GM23338 (cell line): ENCODE measurements at regions not wholly inside any gene's neighbourhood (a gene's known extent, or its start where the extent isn't known, plus 50 kb on each side); places are given as distances from the start of the nearest gene placed in this dataset.

Experiments
- ATAC-seq: fragments of 200-7000 bp; cut with Tn5 transposase; 3 replicates; pipeline ENCODE4 v1.9.1; 2020
- DNase-seq: peaks from one replicate; pipeline ENCODE4 v3.0.0-alpha.2; 2015; ENCODE audit warnings: low spot score
- H2AFZ ChIP-seq: fragments of 200-600 bp; sonication (generic); 2 replicates; pipeline ENCODE4 v1.8.0; 2016; ENCODE audit warnings: antibody characterized with exemption, mild to moderate bottlenecking, moderate library complexity
- H3F3A ChIP-seq: fragments of 200-600 bp; sonication (generic); replicated peaks from 2 replicates; pipeline ENCODE4 v1.8.0; 2017; ENCODE audit warnings: antibody characterized with exemption, mixed run types, low read depth
- H3K27ac ChIP-seq: fragments of 200-600 bp; sonication (generic); 2 replicates; pipeline ENCODE4 v1.6.1; 2016; ENCODE audit warnings: low read depth
- H3K27me3 ChIP-seq: fragments of 200-600 bp; sonication (generic); 2 replicates; pipeline ENCODE4 v1.8.0; 2016; ENCODE audit warnings: mild to moderate bottlenecking, mixed run types, moderate library complexity; ENCODE audit not compliant: insufficient read depth
- H3K36me3 ChIP-seq: fragments of 200-600 bp; sonication (generic); 2 replicates; pipeline ENCODE4 v1.8.0; 2016; ENCODE audit warnings: mild to moderate bottlenecking; ENCODE audit not compliant: insufficient read depth
- H3K4me1 ChIP-seq: fragments of 200-600 bp; sonication (generic); 2 replicates; pipeline ENCODE4 v1.8.0; 2016; ENCODE audit warnings: mild to moderate bottlenecking, moderate library complexity; ENCODE audit not compliant: insufficient read depth
- H3K4me2 ChIP-seq: fragments of 200-600 bp; sonication (generic); 2 replicates; pipeline ENCODE4 v1.7.1; 2017; ENCODE audit warnings: mixed run types
- H3K4me3 ChIP-seq: fragments of 200-600 bp; sonication (generic); 2 replicates; pipeline ENCODE4 v1.6.1; 2016; ENCODE audit warnings: mixed run types
- H3K79me2 ChIP-seq: fragments of 200-600 bp; sonication (generic); replicated peaks from 2 replicates; pipeline ENCODE4 v1.8.0; 2017; ENCODE audit warnings: mild to moderate bottlenecking; ENCODE audit not compliant: insufficient read depth
- H3K9me2 ChIP-seq: fragments of 200-600 bp; sonication (generic); 2 replicates; pipeline ENCODE4 v1.8.0; 2017; ENCODE audit not compliant: insufficient read depth
- H4K20me1 ChIP-seq: fragments of 200-600 bp; sonication (generic); replicated peaks from 2 replicates; pipeline ENCODE4 v1.8.0; 2017; ENCODE audit warnings: mild to moderate bottlenecking; ENCODE audit not compliant: insufficient read depth
- H3K27ac Mint-ChIP-seq: 2 replicates; pipeline ENCODE4 v1.8.0; 2020; ENCODE audit warnings: inconsistent platforms, mild to moderate bottlenecking, moderate library complexity, mixed read lengths
- H3K27me3 Mint-ChIP-seq: 3 replicates; pipeline ENCODE4 v1.8.0; 2022; ENCODE audit warnings: low read depth, mild to moderate bottlenecking, moderate library complexity, mixed read lengths, inconsistent platforms; ENCODE audit not compliant: insufficient read depth, poor library complexity
- H3K36me3 Mint-ChIP-seq: 3 replicates; pipeline ENCODE4 v1.8.0; 2021; ENCODE audit warnings: low read depth, mild to moderate bottlenecking, inconsistent platforms, moderate library complexity, mixed read lengths
- H3K4me1 Mint-ChIP-seq: 3 replicates; pipeline ENCODE4 v1.8.0; 2020; ENCODE audit warnings: mild to moderate bottlenecking, inconsistent platforms, mixed read lengths
- H3K4me3 Mint-ChIP-seq: 3 replicates; pipeline ENCODE4 v1.8.0; 2021; ENCODE audit warnings: moderate library complexity, mild to moderate bottlenecking, inconsistent platforms, mixed read lengths
- H3K9me3 Mint-ChIP-seq: 3 replicates; pipeline ENCODE4 v1.8.0; 2020; ENCODE audit warnings: moderate library complexity, mild to moderate bottlenecking, inconsistent platforms, mixed read lengths
- CREB1 ChIP-seq: fragments of 250-450 bp; sonication (Bioruptor Pico); IDR thresholded peaks from 2 replicates; pipeline ENCODE4 v1.5.0; 2020; ENCODE audit warnings: low read depth, mild to moderate bottlenecking, moderate library complexity
- EZH2phosphoT487 ChIP-seq: fragments of 200-600 bp; sonication (generic); IDR thresholded peaks from one replicate; pipeline ENCODE4 v1.8.1; 2018; ENCODE audit warnings: antibody characterized with exemption; ENCODE audit not compliant: unreplicated experiment
- POLR2AphosphoS5 ChIP-seq: IDR thresholded peaks from 2 replicates; pipeline ENCODE4 v1.6.1; 2016; ENCODE audit warnings: antibody characterized with exemption, low read depth
- ZNF331 ChIP-seq: fragments of 250-450 bp; sonication (Bioruptor Pico); IDR thresholded peaks from 2 replicates; pipeline ENCODE4 v1.5.0; 2020; ENCODE audit warnings: low read depth, mild to moderate bottlenecking, moderate library complexity
- TF ChIP-seq, protein P1 (sequence below): fragments of 250-450 bp; sonication (Bioruptor Pico); IDR thresholded peaks from 2 replicates; pipeline ENCODE4 v1.5.0; 2020; ENCODE audit warnings: mild to moderate bottlenecking, moderate library complexity
- TF ChIP-seq, protein P2 (sequence below): IDR thresholded peaks from 2 replicates; pipeline ENCODE4 v1.6.1; 2016; ENCODE audit warnings: antibody characterized with exemption
- TF ChIP-seq, protein P3 (sequence below), 2 experiments: fragments of 200-600 bp in 1 of 2; sonication (generic) in 1 of 2; conservative IDR thresholded peaks; 2 replicates each; pipeline versions ENCODE4 v1.5.1 to v1.6.1; 2016 to 2017; ENCODE audit warnings: antibody characterized with exemption in 2 of 2, low read depth in 2 of 2, mild to moderate bottlenecking in 2 of 2, moderate library complexity in 1 of 2
- TF ChIP-seq, protein P4 (sequence below): IDR thresholded peaks from one replicate; pipeline ENCODE4 v1.6.1; 2018; ENCODE audit warnings: antibody characterized with exemption; ENCODE audit not compliant: unreplicated experiment

DNA sequence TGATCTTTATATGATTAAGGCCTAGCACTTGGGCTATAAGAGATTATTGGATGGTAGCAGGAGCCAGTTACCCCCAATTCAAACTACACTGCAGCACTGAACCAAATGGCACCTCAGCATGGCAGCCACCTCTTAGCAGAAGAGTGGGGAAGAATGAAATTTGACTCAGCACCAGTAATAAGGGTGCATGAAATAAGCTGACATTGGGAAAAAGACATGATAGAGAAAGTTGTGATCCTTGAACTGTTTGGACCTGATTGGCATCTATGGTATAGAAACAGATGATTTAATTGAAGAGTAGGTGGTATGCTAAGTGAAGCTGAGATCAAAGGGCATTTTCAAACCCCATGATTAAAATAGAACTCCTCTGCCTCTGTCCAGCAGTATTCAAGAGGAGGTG is 389.5 kb downstream of the FOXG1 start:
- Histone ChIP-seq H3K4me2 (no peak overlapping the region), H3K9me2 (peaks cover 1% of the 10 kb centered on the region; the same call in 1 of the 2 replicates), H3K36me3 (no peaks in the 10 kb centered on the region), H3K4me3 (no peak overlapping the region), H3F3A (no peaks in the 10 kb centered on the region), H3K27ac (no peak overlapping the region), H3K79me2 (no peaks in the 10 kb centered on the region), H4K20me1 (no peaks in the 10 kb centered on the region), H3K4me1 (no peaks in the 10 kb centered on the region), H2AFZ (no peak overlapping the region), H3K27me3 (no peaks in the 10 kb centered on the region)
- Mint-ChIP-seq H3K36me3 (no peaks in the 10 kb centered on the region), H3K27me3 (peaks cover 1% of the 10 kb centered on the region), H3K27ac (no peak overlapping the region), H3K4me3 (no peak overlapping the region), H3K4me1 (no peaks in the 10 kb centered on the region), H3K9me3 (peaks cover 6% of the 10 kb centered on the region; the same call in 1 of the 3 replicates)
- no peak for ATAC-seq
- DNase-seq = no peak
- TF ChIP-seq, protein P1, sequence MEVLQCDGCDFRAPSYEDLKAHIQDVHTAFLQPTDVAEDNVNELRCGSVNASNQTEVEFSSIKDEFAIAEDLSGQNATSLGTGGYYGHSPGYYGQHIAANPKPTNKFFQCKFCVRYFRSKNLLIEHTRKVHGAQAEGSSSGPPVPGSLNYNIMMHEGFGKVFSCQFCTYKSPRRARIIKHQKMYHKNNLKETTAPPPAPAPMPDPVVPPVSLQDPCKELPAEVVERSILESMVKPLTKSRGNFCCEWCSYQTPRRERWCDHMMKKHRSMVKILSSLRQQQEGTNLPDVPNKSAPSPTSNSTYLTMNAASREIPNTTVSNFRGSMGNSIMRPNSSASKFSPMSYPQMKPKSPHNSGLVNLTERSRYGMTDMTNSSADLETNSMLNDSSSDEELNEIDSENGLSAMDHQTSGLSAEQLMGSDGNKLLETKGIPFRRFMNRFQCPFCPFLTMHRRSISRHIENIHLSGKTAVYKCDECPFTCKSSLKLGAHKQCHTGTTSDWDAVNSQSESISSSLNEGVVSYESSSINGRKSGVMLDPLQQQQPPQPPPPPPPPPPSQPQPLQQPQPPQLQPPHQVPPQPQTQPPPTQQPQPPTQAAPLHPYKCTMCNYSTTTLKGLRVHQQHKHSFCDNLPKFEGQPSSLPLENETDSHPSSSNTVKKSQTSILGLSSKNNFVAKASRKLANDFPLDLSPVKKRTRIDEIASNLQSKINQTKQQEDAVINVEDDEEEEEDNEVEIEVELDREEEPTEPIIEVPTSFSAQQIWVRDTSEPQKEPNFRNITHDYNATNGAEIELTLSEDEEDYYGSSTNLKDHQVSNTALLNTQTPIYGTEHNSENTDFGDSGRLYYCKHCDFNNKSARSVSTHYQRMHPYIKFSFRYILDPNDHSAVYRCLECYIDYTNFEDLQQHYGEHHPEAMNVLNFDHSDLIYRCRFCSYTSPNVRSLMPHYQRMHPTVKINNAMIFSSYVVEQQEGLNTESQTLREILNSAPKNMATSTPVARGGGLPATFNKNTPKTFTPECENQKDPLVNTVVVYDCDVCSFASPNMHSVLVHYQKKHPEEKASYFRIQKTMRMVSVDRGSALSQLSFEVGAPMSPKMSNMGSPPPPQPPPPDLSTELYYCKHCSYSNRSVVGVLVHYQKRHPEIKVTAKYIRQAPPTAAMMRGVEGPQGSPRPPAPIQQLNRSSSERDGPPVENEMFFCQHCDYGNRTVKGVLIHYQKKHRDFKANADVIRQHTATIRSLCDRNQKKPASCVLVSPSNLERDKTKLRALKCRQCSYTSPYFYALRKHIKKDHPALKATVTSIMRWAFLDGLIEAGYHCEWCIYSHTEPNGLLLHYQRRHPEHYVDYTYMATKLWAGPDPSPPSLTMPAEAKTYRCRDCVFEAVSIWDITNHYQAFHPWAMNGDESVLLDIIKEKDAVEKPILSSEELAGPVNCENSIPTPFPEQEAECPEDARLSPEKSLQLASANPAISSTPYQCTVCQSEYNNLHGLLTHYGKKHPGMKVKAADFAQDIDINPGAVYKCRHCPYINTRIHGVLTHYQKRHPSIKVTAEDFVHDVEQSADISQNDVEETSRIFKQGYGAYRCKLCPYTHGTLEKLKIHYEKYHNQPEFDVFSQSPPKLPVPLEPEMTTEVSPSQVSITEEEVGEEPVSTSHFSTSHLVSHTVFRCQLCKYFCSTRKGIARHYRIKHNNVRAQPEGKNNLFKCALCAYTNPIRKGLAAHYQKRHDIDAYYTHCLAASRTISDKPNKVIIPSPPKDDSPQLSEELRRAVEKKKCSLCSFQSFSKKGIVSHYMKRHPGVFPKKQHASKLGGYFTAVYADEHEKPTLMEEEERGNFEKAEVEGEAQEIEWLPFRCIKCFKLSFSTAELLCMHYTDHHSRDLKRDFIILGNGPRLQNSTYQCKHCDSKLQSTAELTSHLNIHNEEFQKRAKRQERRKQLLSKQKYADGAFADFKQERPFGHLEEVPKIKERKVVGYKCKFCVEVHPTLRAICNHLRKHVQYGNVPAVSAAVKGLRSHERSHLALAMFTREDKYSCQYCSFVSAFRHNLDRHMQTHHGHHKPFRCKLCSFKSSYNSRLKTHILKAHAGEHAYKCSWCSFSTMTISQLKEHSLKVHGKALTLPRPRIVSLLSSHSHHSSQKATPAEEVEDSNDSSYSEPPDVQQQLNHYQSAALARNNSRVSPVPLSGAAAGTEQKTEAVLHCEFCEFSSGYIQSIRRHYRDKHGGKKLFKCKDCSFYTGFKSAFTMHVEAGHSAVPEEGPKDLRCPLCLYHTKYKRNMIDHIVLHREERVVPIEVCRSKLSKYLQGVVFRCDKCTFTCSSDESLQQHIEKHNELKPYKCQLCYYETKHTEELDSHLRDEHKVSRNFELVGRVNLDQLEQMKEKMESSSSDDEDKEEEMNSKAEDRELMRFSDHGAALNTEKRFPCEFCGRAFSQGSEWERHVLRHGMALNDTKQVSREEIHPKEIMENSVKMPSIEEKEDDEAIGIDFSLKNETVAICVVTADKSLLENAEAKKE (CRISPR knock-in tag) = no peak
- TF ChIP-seq POLR2AphosphoS5 (no peak), CREB1 (no peak), ZNF331 (CRISPR knock-in tag) (no peak)
- TF ChIP-seq, protein P2, sequence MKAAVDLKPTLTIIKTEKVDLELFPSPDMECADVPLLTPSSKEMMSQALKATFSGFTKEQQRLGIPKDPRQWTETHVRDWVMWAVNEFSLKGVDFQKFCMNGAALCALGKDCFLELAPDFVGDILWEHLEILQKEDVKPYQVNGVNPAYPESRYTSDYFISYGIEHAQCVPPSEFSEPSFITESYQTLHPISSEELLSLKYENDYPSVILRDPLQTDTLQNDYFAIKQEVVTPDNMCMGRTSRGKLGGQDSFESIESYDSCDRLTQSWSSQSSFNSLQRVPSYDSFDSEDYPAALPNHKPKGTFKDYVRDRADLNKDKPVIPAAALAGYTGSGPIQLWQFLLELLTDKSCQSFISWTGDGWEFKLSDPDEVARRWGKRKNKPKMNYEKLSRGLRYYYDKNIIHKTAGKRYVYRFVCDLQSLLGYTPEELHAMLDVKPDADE = no peak

DNA sequence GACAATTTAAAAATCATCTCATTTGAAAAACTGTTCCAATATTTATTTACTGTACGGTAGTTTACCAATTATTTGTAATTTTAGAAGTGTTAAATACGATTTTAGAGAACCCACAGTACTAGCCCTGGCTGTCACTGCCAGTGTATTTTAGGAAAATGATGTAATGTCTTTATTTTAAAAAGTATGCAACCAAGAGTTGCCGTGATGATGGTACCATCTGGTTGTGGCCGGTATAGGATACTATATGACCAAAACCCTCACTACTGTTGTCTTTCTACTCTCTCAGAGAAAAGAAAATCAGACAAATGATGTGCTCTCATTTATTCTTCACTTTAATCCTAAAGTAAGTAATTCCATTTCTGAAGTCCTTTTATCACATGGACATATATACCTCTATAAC is 395.0 kb downstream of the FOXG1 start:
- Histone ChIP-seq H3K4me1 (no peaks in the 10 kb centered on the region), H3K9me2 (no peaks in the 10 kb centered on the region), H3K27ac (no peak overlapping the region), H3K4me2 (no peak overlapping the region), H3F3A (no peaks in the 10 kb centered on the region), H3K4me3 (no peak overlapping the region), H4K20me1 (no peaks in the 10 kb centered on the region), H3K79me2 (no peaks in the 10 kb centered on the region), H3K36me3 (no peaks in the 10 kb centered on the region), H2AFZ (no peak overlapping the region), H3K27me3 (no peaks in the 10 kb centered on the region)
- Mint-ChIP-seq H3K36me3 (no peaks in the 10 kb centered on the region), H3K27ac (no peak overlapping the region), H3K27me3 (no peaks in the 10 kb centered on the region), H3K4me1 (no peaks in the 10 kb centered on the region), H3K9me3 (no peaks in the 10 kb centered on the region), H3K4me3 (no peak overlapping the region)
- DNase-seq = no peak
- no peak for ATAC-seq
- TF ChIP-seq, protein P3, sequence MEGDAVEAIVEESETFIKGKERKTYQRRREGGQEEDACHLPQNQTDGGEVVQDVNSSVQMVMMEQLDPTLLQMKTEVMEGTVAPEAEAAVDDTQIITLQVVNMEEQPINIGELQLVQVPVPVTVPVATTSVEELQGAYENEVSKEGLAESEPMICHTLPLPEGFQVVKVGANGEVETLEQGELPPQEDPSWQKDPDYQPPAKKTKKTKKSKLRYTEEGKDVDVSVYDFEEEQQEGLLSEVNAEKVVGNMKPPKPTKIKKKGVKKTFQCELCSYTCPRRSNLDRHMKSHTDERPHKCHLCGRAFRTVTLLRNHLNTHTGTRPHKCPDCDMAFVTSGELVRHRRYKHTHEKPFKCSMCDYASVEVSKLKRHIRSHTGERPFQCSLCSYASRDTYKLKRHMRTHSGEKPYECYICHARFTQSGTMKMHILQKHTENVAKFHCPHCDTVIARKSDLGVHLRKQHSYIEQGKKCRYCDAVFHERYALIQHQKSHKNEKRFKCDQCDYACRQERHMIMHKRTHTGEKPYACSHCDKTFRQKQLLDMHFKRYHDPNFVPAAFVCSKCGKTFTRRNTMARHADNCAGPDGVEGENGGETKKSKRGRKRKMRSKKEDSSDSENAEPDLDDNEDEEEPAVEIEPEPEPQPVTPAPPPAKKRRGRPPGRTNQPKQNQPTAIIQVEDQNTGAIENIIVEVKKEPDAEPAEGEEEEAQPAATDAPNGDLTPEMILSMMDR (conservative IDR thresholded peaks at IDR 0.05; ENCODE audit: low read depth in 2 of 2) = no peak
- no peak for TF ChIP-seq EZH2phosphoT487
- no peak for TF ChIP-seq ZNF331 (CRISPR knock-in tag)
- TF ChIP-seq, protein P4, sequence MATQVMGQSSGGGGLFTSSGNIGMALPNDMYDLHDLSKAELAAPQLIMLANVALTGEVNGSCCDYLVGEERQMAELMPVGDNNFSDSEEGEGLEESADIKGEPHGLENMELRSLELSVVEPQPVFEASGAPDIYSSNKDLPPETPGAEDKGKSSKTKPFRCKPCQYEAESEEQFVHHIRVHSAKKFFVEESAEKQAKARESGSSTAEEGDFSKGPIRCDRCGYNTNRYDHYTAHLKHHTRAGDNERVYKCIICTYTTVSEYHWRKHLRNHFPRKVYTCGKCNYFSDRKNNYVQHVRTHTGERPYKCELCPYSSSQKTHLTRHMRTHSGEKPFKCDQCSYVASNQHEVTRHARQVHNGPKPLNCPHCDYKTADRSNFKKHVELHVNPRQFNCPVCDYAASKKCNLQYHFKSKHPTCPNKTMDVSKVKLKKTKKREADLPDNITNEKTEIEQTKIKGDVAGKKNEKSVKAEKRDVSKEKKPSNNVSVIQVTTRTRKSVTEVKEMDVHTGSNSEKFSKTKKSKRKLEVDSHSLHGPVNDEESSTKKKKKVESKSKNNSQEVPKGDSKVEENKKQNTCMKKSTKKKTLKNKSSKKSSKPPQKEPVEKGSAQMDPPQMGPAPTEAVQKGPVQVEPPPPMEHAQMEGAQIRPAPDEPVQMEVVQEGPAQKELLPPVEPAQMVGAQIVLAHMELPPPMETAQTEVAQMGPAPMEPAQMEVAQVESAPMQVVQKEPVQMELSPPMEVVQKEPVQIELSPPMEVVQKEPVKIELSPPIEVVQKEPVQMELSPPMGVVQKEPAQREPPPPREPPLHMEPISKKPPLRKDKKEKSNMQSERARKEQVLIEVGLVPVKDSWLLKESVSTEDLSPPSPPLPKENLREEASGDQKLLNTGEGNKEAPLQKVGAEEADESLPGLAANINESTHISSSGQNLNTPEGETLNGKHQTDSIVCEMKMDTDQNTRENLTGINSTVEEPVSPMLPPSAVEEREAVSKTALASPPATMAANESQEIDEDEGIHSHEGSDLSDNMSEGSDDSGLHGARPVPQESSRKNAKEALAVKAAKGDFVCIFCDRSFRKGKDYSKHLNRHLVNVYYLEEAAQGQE = no peak
- no peak for TF ChIP-seq CREB1
